GM12875 (cell line): ENCODE measurements at regions not wholly inside any gene's neighbourhood (a gene's known extent, or its start where the extent isn't known, plus 50 kb on each side); places are given as distances from the start of the nearest gene placed in this dataset.
A peak's percentile ranks its signal among the peaks of the same experiment; 100 is the strongest.

ENCODE experiments used
- H3K4me3 ChIP-seq: one replicate; pipeline ENCODE4 v1.5.1; 2011; ENCODE audit warnings: low read depth, low read length, control low read depth
- TF ChIP-seq, protein P1 (sequence below): IDR thresholded peaks from 2 replicates; pipeline ENCODE4 v1.5.1; 2011; ENCODE audit warnings: low read depth, mild to moderate bottlenecking, control low read depth, inconsistent platforms, low read length, moderate library complexity, borderline replicate concordance; ENCODE audit not compliant: insufficient read depth

DNA sequence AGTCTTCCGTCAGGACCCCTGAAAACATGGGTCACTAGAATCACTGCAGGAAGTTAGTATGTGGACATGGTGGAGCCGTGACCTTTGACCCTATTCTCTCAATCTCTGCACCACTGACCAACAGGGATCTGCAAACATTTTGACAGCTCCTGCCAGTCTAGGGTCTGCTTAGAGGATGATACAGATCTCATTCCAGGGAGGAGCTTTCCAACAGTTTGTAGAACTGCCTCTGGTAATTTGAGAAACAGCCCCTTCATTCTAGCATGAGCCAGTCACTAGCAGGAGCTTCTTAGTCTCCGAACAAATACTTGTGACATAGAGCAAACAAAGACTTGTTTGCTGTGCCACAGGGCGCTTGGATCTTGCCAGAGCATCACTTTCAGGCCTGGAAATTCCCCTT lies 270.3 kb upstream of the CFAP20DC start:
- TF ChIP-seq, protein P1, sequence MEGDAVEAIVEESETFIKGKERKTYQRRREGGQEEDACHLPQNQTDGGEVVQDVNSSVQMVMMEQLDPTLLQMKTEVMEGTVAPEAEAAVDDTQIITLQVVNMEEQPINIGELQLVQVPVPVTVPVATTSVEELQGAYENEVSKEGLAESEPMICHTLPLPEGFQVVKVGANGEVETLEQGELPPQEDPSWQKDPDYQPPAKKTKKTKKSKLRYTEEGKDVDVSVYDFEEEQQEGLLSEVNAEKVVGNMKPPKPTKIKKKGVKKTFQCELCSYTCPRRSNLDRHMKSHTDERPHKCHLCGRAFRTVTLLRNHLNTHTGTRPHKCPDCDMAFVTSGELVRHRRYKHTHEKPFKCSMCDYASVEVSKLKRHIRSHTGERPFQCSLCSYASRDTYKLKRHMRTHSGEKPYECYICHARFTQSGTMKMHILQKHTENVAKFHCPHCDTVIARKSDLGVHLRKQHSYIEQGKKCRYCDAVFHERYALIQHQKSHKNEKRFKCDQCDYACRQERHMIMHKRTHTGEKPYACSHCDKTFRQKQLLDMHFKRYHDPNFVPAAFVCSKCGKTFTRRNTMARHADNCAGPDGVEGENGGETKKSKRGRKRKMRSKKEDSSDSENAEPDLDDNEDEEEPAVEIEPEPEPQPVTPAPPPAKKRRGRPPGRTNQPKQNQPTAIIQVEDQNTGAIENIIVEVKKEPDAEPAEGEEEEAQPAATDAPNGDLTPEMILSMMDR = no peak
- no peak overlapping the region for H3K4me3 ChIP-seq

DNA sequence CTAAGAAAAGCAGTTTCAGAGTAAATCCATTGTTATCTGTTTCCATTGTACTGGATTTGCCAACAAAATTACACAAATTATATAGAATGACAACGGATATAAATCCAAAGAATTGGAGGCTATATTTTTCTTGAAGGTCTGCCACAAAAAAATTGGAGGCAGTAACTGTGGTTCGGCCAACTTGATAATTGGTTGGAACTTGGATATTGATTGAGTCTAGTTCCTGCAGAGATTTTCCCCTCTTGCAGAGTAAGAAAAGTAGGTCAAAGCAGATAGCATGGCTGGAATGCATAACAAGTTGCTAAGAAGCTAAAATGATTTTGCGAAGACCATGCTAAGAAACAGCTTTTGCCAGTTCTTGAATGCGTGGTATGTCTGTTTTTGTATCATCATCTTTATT lies 269.6 kb upstream of the CFAP20DC start:
- TF ChIP-seq, protein P1 = no peak

DNA sequence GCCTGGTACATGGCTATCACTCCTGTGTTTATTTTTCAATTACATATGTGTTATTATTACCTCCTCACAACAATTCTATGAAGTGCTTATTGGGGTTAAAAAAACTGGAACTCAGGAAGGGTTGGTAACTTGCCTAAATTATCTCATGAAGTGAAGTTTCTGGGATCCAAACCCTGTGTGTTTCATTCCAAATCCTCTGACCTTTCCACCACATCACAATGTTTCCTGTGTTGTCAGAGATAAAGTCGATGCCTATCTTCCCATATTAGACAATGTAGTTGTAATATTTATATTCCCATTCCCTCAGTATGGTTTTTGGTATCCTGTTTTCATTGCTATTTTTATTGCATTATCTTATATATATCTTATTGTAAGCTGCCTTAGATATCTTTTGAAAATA lies 269.1 kb upstream of the CFAP20DC start:
- H3K4me3 ChIP-seq = no peak overlapping the region
- TF ChIP-seq, protein P1 = no peak

More for the DNA sequence above, 269.6 kb upstream of the CFAP20DC start:
- H3K4me3 ChIP-seq = no peak overlapping the region

DNA sequence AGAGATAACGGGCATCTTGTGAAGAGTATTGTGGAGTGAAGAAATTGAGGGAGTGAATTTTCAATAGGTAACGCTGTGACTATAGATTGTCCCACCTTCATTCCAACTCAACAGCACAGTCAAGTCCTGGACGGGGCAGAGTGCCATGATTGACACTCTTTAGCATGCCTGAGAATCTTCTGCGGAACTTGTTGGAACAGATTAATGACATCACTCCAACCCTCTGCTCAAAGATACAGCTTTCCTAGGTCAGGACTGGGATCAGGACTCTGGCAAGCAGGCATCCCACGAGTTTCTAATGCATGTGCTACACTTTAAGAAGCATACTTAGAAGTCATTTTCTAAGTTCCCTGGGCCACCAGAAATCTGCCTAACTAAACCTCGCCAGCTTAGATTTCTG lies 267.6 kb upstream of the CFAP20DC start:
- no peak overlapping the region for H3K4me3 ChIP-seq
- TF ChIP-seq, protein P1 = no peak

DNA sequence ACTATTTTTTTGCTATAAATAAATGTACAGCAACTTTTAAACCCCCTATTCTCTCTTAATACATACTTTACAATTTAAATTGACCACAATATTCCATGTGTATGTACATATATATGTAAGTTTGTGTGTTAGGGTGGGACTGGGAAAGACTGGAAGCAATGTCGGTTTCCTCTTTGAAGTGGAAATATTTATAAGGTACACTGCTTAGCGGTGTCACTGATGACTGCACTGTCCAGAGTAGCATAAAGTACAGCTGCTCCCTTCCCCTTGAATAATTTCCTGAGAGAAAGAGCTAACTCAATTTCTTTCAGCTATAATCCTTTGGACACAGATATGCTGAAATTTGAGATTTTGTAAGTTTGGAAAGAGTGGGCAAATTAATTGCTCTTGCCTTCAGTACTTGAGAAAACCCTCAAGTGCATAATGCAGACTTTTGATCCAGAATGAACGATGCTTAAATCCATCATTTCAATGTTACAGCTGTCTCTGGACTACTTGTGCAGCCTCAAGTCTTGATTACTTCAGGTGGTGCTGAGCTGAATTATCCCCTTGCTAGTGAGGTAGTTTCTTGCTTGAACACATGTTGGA lies 267.0 kb upstream of the CFAP20DC start:
- TF ChIP-seq, protein P1 = no peak
- no peak overlapping the region for H3K4me3 ChIP-seq

DNA sequence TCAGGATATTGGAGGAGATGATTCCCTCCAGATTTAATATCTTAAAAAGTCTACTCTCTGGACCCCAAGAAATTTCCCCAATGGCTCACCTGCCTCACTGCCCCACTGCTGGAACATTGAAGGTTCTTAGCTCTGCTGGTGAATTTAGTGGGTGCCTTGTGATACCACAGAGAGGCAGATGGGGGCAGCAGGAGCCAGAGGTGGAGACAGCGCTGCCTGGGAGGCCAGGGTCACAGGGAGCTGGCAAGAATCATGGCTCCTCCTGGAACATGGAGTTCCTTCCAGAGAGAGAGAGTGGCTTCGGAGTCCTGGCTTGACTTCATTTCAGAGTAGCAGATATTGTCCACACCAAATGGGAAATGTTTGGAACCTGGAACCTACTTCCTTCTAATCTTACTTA lies 263.5 kb upstream of the CFAP20DC start:
- no peak overlapping the region for H3K4me3 ChIP-seq
- TF ChIP-seq, protein P1 = peak; percentile 77

DNA sequence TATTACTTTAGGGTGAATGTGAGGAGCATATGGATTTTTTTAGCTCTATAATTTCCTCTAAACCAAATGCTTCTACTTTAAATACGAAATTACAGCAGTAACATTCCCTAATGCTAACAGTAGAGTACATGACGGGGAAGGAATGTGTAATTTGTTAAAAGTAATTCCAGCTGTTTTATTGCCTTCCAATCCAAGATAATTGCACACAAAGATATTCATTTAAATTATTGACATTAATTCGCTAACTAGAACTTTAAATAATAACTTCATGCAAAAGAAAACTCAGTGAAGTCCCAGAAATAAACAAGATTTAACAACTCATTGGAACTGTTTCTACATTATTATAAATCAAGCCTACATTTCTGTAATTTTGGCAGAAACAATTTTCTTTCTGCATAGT lies 261.4 kb upstream of the CFAP20DC start:
- TF ChIP-seq, protein P1 = no peak
- no peak overlapping the region for H3K4me3 ChIP-seq
